ENCODE measurements at regions not wholly inside any gene's neighbourhood (a gene's known extent, or its start where the extent isn't known, plus 50 kb on each side); places are given as distances from the start of the nearest gene placed in this dataset.

DNA sequence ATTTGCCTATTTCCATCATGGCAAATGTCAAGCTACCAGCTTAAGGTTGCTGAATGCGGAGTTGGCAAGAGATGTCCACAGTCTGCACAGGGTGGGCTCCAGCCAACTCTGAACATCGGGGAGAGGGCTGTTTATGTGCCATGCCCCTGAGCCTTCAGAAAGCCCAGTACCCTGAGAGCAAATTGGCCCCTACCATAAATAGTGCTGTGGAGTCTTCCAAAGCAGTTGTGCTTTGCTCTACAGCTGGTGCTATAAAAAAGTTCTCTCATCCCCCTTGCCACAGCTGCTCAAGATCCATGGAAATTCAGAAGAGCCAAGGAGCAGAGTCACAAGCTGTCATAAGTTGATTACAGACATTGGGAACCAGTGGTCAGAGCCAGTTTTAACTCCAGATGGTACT is 85.6 kb upstream of the CLDN14 start:
- Histone ChIP-seq H3K27me3 (no peaks in the 10 kb centered on the region), H3K9me3 (no peaks in the 10 kb centered on the region), H3K27ac (no peak overlapping the region), H3K36me3 (no peaks in the 10 kb centered on the region), H3K4me3 (no peak overlapping the region), H3K4me1 (no peaks in the 10 kb centered on the region)
- DNase-seq (ENCODE audit: low spot score), result peak; percentile 9
- TF ChIP-seq, protein P1, sequence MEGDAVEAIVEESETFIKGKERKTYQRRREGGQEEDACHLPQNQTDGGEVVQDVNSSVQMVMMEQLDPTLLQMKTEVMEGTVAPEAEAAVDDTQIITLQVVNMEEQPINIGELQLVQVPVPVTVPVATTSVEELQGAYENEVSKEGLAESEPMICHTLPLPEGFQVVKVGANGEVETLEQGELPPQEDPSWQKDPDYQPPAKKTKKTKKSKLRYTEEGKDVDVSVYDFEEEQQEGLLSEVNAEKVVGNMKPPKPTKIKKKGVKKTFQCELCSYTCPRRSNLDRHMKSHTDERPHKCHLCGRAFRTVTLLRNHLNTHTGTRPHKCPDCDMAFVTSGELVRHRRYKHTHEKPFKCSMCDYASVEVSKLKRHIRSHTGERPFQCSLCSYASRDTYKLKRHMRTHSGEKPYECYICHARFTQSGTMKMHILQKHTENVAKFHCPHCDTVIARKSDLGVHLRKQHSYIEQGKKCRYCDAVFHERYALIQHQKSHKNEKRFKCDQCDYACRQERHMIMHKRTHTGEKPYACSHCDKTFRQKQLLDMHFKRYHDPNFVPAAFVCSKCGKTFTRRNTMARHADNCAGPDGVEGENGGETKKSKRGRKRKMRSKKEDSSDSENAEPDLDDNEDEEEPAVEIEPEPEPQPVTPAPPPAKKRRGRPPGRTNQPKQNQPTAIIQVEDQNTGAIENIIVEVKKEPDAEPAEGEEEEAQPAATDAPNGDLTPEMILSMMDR (IDR thresholded peaks at IDR 0.05), result no peak

DNA sequence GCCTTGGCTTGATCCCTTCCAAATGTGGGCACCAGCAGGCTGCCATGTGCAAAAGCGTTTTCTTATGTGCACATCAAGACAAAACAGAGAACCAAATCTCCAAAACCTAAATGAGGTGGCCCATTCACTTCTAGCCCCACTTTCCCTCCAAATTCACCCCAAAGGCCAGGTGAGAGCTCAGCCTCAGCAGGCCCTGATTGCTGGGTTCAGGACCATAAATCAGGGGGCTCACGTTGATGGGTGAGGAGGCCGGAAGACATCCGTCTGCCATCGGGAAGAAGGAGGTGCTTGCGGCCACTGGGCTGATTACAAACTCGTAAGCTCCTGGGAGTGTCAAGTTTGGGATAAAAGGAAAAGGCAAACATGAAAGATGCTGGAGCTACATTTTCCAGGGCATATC is 86.7 kb upstream of the CLDN14 start:
- Histone ChIP-seq H3K27ac (no peak overlapping the region), H3K27me3 (no peaks in the 10 kb centered on the region), H3K36me3 (no peaks in the 10 kb centered on the region), H3K4me1 (no peaks in the 10 kb centered on the region), H3K9me3 (no peaks in the 10 kb centered on the region), H3K4me3 (no peak overlapping the region)
- TF ChIP-seq, protein P1 (IDR thresholded peaks at IDR 0.05), result no peak
- DNase-seq (ENCODE audit: low spot score), result peak; percentile 23

DNA sequence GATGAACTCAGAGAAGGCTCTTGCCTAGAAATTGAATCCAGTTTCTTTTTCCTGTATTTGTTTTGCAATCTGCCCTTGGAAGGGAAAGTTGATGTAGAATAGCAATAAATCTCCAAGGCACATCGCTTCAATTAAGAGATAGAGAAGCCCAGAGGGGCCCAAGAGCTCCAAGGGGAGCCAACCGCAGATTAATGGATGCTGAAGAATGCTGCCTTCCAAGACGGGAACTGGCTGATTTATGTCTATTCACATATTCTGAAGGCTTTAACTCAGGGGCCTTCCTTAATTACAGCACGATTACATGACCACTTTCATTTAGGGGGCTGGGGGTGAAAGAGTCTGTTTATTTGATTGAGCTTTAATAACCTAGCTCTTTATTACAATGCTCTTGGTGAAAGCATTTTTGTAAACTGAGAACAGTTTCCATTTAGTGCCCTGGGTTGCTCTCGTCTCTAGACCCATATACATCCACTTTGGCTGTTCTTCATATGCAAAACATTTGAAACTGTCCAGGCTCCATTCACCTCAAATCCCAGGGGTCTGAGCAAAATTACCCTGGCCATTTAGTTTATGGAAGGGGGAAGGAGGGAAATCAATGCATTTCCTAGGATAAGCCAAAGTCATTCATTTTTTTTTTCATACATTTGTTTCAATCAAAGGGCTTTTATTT is 87.4 kb upstream of the CLDN14 start:
- TF ChIP-seq, protein P1 (IDR thresholded peaks at IDR 0.05), result no peak
- H3K4me3 ChIP-seq, result no peak overlapping the region
- no peaks in the 10 kb centered on the region for H3K36me3 ChIP-seq
- DNase-seq (ENCODE audit: low spot score), result no peak
- H3K4me1 ChIP-seq, result no peaks in the 10 kb centered on the region
- H3K27me3 ChIP-seq, result no peaks in the 10 kb centered on the region
- H3K9me3 ChIP-seq, result no peaks in the 10 kb centered on the region
- H3K27ac ChIP-seq, result no peak overlapping the region

DNA sequence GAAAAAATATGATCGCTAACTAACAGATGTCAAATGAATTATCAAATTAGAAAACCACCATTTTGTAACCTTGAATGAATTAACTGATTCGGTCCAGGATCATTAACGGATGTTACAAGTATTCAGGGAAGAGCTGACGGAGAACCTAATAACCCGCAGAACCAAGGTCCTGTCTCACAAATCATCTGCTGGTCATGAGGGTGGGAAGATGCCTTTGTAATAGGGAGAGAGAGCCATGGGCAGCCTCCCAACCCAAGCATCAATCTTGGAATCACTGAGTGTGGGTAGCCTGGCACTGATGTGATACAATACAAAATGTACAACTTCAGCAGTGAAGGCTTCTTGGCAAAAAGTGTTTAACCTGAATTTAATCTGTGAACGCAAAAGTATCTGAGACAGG is 89.6 kb upstream of the CLDN14 start:
- DNase-seq (ENCODE audit: low spot score), result no peak
- no peaks in the 10 kb centered on the region for H3K4me1 ChIP-seq
- no peak overlapping the region for H3K4me3 ChIP-seq
- peaks cover 0 to 5% of the 10 kb centered on the region in 2 donors for H3K9me3 ChIP-seq
- no peak overlapping the region for H3K27ac ChIP-seq
- no peaks in the 10 kb centered on the region for H3K36me3 ChIP-seq
- no peaks in the 10 kb centered on the region for H3K27me3 ChIP-seq
- TF ChIP-seq, protein P1 (IDR thresholded peaks at IDR 0.05), result no peak

DNA sequence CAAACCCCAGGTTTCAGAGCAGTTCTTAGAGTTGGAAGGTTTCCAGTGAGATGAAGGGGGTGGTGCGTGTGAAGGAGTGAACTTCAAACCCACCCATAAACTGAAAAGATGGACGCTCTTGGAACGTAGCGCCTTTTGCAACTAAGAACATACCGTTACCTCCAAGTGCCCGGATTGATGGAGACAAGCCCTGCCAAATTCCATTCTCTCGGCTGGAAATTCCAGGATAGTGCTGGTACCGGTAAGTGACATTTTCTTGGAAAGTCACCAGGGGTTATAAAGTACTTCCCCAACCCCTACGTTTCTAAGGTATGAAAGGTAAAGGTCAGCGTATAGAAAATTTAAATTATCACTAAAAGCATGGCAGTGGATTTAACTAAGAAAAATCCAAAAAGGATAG is 91.6 kb upstream of the CLDN14 start:
- TF ChIP-seq, protein P1 (IDR thresholded peaks at IDR 0.05), result no peak
- no peaks in the 10 kb centered on the region for H3K4me1 ChIP-seq
- H3K27me3 ChIP-seq, result no peaks in the 10 kb centered on the region
- no peak overlapping the region for H3K27ac ChIP-seq
- DNase-seq (ENCODE audit: low spot score), result peak; percentile 30
- no peak overlapping the region for H3K4me3 ChIP-seq
- H3K9me3 ChIP-seq, result peaks cover 0 to 5% of the 10 kb centered on the region in 2 donors
- no peaks in the 10 kb centered on the region for H3K36me3 ChIP-seq

DNA sequence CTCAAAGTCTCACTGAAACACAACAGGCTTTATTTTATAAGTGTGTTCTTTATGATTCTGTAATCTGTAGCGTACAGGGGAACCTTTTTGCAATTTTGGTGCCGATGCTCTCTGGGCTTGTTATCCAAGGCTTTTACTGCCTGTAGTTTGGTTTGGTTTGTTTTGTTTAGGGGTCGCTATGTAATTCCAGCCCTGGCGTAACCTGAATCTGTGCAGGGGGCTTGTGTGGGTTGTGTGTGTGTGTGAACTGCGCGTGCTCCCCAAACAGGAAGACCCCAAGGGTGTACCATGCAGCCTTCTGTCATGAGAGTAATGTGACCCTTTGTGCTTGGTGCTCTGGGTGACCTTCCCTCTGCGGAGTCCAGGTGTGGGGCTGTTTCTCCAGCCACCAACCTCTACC is 92.1 kb upstream of the CLDN14 start:
- H3K27me3 ChIP-seq, result no peaks in the 10 kb centered on the region
- H3K9me3 ChIP-seq, result peaks cover 0 to 5% of the 10 kb centered on the region in 2 donors
- TF ChIP-seq, protein P1 (IDR thresholded peaks at IDR 0.05), result no peak
- peak; percentile 13 for DNase-seq (ENCODE audit: low spot score)
- no peaks in the 10 kb centered on the region for H3K36me3 ChIP-seq
- no peak overlapping the region for H3K4me3 ChIP-seq
- no peaks in the 10 kb centered on the region for H3K4me1 ChIP-seq
- no peak overlapping the region for H3K27ac ChIP-seq
